Pancreas (tissue), 10 donors: ENCODE measurements at regions not wholly inside any gene's neighbourhood (a gene's known extent, or its start where the extent isn't known, plus 50 kb on each side); places are given as distances from the start of the nearest gene placed in this dataset.

ENCODE experiments used
- ATAC-seq, 4 donors: fragments of 200-7000 bp; cut with Tn5 transposase; one replicate each; pipeline versions ENCODE4 v1.8.0 to v1.9.1; 2020; ENCODE audit warnings: mild to moderate bottlenecking in 4 of 4, moderate library complexity in 4 of 4
- DNase-seq, 6 donors: peaks; one replicate each; pipeline ENCODE4 v3.0.0-alpha.2; 2020
- FAIRE-seq: peaks from 2 replicates; lab custom pipeline; 2012; peaks lifted over from hg19 to GRCh38; lab: Jason Lieb, UNC
- H3K27ac ChIP-seq, 4 donors: fragments of 200-600 bp; sonication (generic); 1 replicate in 3 of 4; 2 replicates in 1 of 4; pipeline versions ENCODE4 v1.5.0 to v1.8.0; 2020
- H3K27me3 ChIP-seq, 4 donors: fragments of 200-600 bp; one replicate each; pipeline ENCODE4 v1.8.0; 2021
- H3K36me3 ChIP-seq, 3 donors: fragments of 200-600 bp; sonication (generic) in 1 of 3; one replicate each; pipeline versions ENCODE4 v1.5.0 to v1.8.0; 2020 to 2021
- H3K4me1 ChIP-seq, 3 donors: fragments of 200-600 bp; one replicate each; pipeline ENCODE4 v1.8.0; 2021
- H3K4me3 ChIP-seq, 4 donors: fragments of 200-600 bp; sonication (generic) in 2 of 4; one replicate each; pipeline versions ENCODE4 v1.5.0 to v1.8.0; 2020 to 2021
- H3K9me3 ChIP-seq, 4 donors: fragments of 200-600 bp; one replicate each; pipeline ENCODE4 v1.8.0; 2021
- CTCF ChIP-seq, 4 donors: fragments of 200-600 bp; sonication (generic) in 3 of 4; IDR thresholded peaks; one replicate each; pipeline versions ENCODE4 v1.5.0 to v1.8.0; 2021; ENCODE audit warnings: antibody characterized with exemption in 4 of 4
- WGBS, 2 donors: extraction: QIAGEN DNeasy Blood & Tissue Kit; methylation state at CpG; one replicate each; pipeline ENCODE4 v1.1.7; 2013; 5-methylcytosine and 5-hydroxymethylcytosine counted together
- intact Hi-C, 3 donors: fragments of 100-400 bp; cut with DNase I; formaldehyde crosslinking; loops; one replicate each; pipeline versions ENCODE4 v1.11.1 to v1.14.2; 2022
- donor health status: healthy with polysubstance abuse.
- donor health status: DM: no; HTN: no; CAD: no; lungs with moderate emphysema.
- donor health status: DM: no; HTN: no; CAD: no.
- donor health status: control.
- donor health status: control.
- donor health status: Bipolar disorder and iron deficiency.
- donor health status: DM: yes; HTN: yes; CAD: no.
- donor health status: DM: no; HTN: no; CAD: no.
- donor health status: DM: no; HTN: no; CAD: no.
- donor health status: DM: yes; HTN: yes; CAD: no.

- ATAC-seq (no peak), DNase-seq (no peak), FAIRE-seq (no peak)
- intact Hi-C loops: no loop called here
- H3K27ac ChIP-seq: no peak overlapping the region
- H3K4me3 ChIP-seq: no peak overlapping the region
- no peaks in the 10 kb centered on the region for H3K27me3 ChIP-seq
- no peaks in the 10 kb centered on the region for H3K4me1 ChIP-seq
- no peaks in the 10 kb centered on the region for H3K9me3 ChIP-seq
- no peaks in the 10 kb centered on the region for H3K36me3 ChIP-seq
- TF ChIP-seq CTCF (IDR thresholded peaks at IDR 0.05): no peak
- WGBS, 2 donors: 33 to 59% methylated on average over 6 of the region's 6 CpGs
These were observed 1159.3 kb upstream of the TENM3 start for GRCh38 chr4:181083757-181084361.

- Histone ChIP-seq H3K4me1 (no peaks in the 10 kb centered on the region), H3K27ac (no peak overlapping the region), H3K4me3 (no peak overlapping the region), H3K27me3 (no peaks in the 10 kb centered on the region), H3K36me3 (no peaks in the 10 kb centered on the region), H3K9me3 (no peaks in the 10 kb centered on the region)
- ATAC-seq: no peak
- DNase-seq: no peak
- intact Hi-C loops: no loop called here
- FAIRE-seq: no peak
- WGBS, 2 donors: 26 to 33% methylated on average over 3 of the region's 3 CpGs
- TF ChIP-seq CTCF (IDR thresholded peaks at IDR 0.05): no peak
These were observed 1157.6 kb upstream of the TENM3 start for GRCh38 chr4:181085557-181085956.

- Histone ChIP-seq H3K4me1 (no peaks in the 10 kb centered on the region), H3K4me3 (no peak overlapping the region), H3K36me3 (no peaks in the 10 kb centered on the region), H3K27me3 (no peaks in the 10 kb centered on the region), H3K27ac (no peak overlapping the region), H3K9me3 (no peaks in the 10 kb centered on the region)
- no peak for FAIRE-seq
- DNase-seq: no peak
- ATAC-seq: no peak
- intact Hi-C loops: no loop called here
- no peak for TF ChIP-seq CTCF (IDR thresholded peaks at IDR 0.05)
- 73 to 86% methylated on average over 1 of the region's 1 CpG for WGBS, 2 donors
These were observed 1137.7 kb upstream of the TENM3 start for GRCh38 chr4:181105487-181105886.

GRCh38 chr4:181106398-181106797 lies 1136.8 kb upstream of the TENM3 start:
- no peak for DNase-seq
- no peak for TF ChIP-seq CTCF (IDR thresholded peaks at IDR 0.05)
- WGBS, 2 donors: 58 to 73% methylated on average over 2 of the region's 2 CpGs
- H3K36me3 ChIP-seq: no peaks in the 10 kb centered on the region
- H3K9me3 ChIP-seq: no peaks in the 10 kb centered on the region
- no peak for ATAC-seq
- H3K4me3 ChIP-seq: no peak overlapping the region
- FAIRE-seq: no peak
- intact Hi-C loops: no loop called here
- no peaks in the 10 kb centered on the region for H3K4me1 ChIP-seq
- no peak overlapping the region for H3K27ac ChIP-seq
- no peaks in the 10 kb centered on the region for H3K27me3 ChIP-seq

- DNase-seq (no peak), ATAC-seq (no peak), FAIRE-seq (no peak)
- Histone ChIP-seq H3K36me3 (no peaks in the 10 kb centered on the region), H3K27ac (no peak overlapping the region), H3K4me1 (no peaks in the 10 kb centered on the region), H3K9me3 (no peaks in the 10 kb centered on the region), H3K27me3 (no peaks in the 10 kb centered on the region), H3K4me3 (no peak overlapping the region)
- intact Hi-C loops: no loop called here
- TF ChIP-seq CTCF (IDR thresholded peaks at IDR 0.05): no peak
- WGBS, 2 donors: 54 to 58% methylated on average over 3 of the region's 3 CpGs
These were observed 1135.0 kb upstream of the TENM3 start for GRCh38 chr4:181108237-181108636.
